HEK293 (cell line): ENCODE measurements at regions not wholly inside any gene's neighbourhood (a gene's known extent, or its start where the extent isn't known, plus 50 kb on each side); places are given as distances from the start of the nearest gene placed in this dataset.

ENCODE experiments used
- CTCF ChIA-PET: fragments of 350-600 bp; formaldehyde crosslinking; extraction: SDS; loops from one replicate; lab custom pipeline; 2021; ENCODE audit warnings: antibody characterized with exemption; lab: Yijun Ruan, JAX
- POLR2A ChIA-PET: fragments of 300-600 bp; formaldehyde crosslinking; extraction: SDS; loops from one replicate; lab custom pipeline; 2020; ENCODE audit warnings: antibody characterized with exemption, inconsistent platforms; lab: Yijun Ruan, JAX
- H3K27ac ChIP-seq: fragments of 200-500 bp; sonication (Bioruptor generic); 2 replicates; pipeline ENCODE4 v1.5.1; 2014; ENCODE audit warnings: low read depth, low read length, control low read depth, inconsistent platforms; ENCODE audit errors: extremely low read depth
- H3K36me3 ChIP-seq, 2 experiments: fragments of 200-500 bp in 1 of 2; sonication (Bioruptor generic) in 1 of 2; 1 replicate in 1 of 2; 2 replicates in 1 of 2; pipeline ENCODE4 v1.5.1; 2014 to 2017; ENCODE audit warnings: inconsistent platforms in 2 of 2, low read length in 2 of 2; ENCODE audit not compliant: control insufficient read depth in 2 of 2, insufficient read depth in 1 of 2
- H3K4me1 ChIP-seq: fragments of 200-500 bp; sonication (Bioruptor generic); 2 replicates; pipeline ENCODE4 v1.5.1; 2014; ENCODE audit warnings: mild to moderate bottlenecking, low read length, inconsistent platforms; ENCODE audit not compliant: control insufficient read depth, insufficient read depth
- H3K4me3 ChIP-seq: 2 replicates; pipeline ENCODE4 v1.5.1; 2011; ENCODE audit warnings: low read depth, mild to moderate bottlenecking, control low read depth, low read length, moderate library complexity
- H3K9me3 ChIP-seq: fragments of 200-500 bp; sonication (Bioruptor generic); 2 replicates; pipeline ENCODE4 v1.5.1; 2014; ENCODE audit warnings: low read depth, low read length, inconsistent platforms; ENCODE audit not compliant: control insufficient read depth, insufficient read depth
- BCL11B ChIP-seq: fragments of 450-650 bp; formaldehyde crosslinking; IDR thresholded peaks from 2 replicates; pipeline ENCODE4 v1.5.1; 2016; ENCODE audit warnings: low read depth, missing biosample characterization, missing genetic modification characterization
- EGR2 ChIP-seq: fragments of 450-650 bp; formaldehyde crosslinking; IDR thresholded peaks from 2 replicates; pipeline ENCODE4 v1.5.1; 2016; ENCODE audit warnings: low read depth, missing biosample characterization, missing genetic modification characterization
- GLI2 ChIP-seq: fragments of 450-650 bp; formaldehyde crosslinking; IDR thresholded peaks from 2 replicates; pipeline ENCODE4; 2017; ENCODE audit warnings: missing biosample characterization, missing genetic modification characterization, low read depth, borderline replicate concordance
- GLIS1 ChIP-seq: fragments of 450-650 bp; formaldehyde crosslinking; IDR thresholded peaks from 2 replicates; pipeline ENCODE4 v1.5.1; 2016; ENCODE audit warnings: missing biosample characterization, missing genetic modification characterization
- OSR2 ChIP-seq: fragments of 450-650 bp; formaldehyde crosslinking; IDR thresholded peaks from 2 replicates; pipeline ENCODE4 v1.5.1; 2016; ENCODE audit warnings: missing biosample characterization, missing genetic modification characterization
- PRDM1 ChIP-seq: fragments of 450-650 bp; formaldehyde crosslinking; IDR thresholded peaks from 2 replicates; pipeline ENCODE4; 2016; ENCODE audit warnings: missing biosample characterization, missing genetic modification characterization
- YY2 ChIP-seq: fragments of 450-650 bp; formaldehyde crosslinking; IDR thresholded peaks from 2 replicates; pipeline ENCODE4 v1.5.1; 2016; ENCODE audit warnings: missing biosample characterization, missing genetic modification characterization
- ZBTB8A ChIP-seq: fragments of 450-650 bp; formaldehyde crosslinking; IDR thresholded peaks from 2 replicates; pipeline ENCODE4 v1.5.1; 2016; ENCODE audit warnings: missing biosample characterization, missing genetic modification characterization
- ZNF114 ChIP-seq: fragments of 450-650 bp; formaldehyde crosslinking; IDR thresholded peaks from 2 replicates; pipeline ENCODE4 v1.5.0; 2017; ENCODE audit warnings: missing biosample characterization, missing genetic modification characterization
- ZNF155 ChIP-seq: fragments of 450-650 bp; formaldehyde crosslinking; IDR thresholded peaks from 2 replicates; pipeline ENCODE4 v1.5.1; 2016; ENCODE audit warnings: missing biosample characterization, missing genetic modification characterization
- ZNF223 ChIP-seq: fragments of 450-650 bp; formaldehyde crosslinking; IDR thresholded peaks from 2 replicates; pipeline ENCODE4 v1.5.1; 2016; ENCODE audit warnings: missing biosample characterization, missing genetic modification characterization
- ZNF24 ChIP-seq: fragments of 450-650 bp; formaldehyde crosslinking; IDR thresholded peaks from 2 replicates; pipeline ENCODE4 v1.5.1; 2016; ENCODE audit warnings: missing biosample characterization, missing genetic modification characterization
- ZNF830 ChIP-seq: fragments of 450-650 bp; IDR thresholded peaks from 2 replicates; pipeline ENCODE4 v1.5.0; 2018; ENCODE audit warnings: missing biosample characterization, missing genetic modification characterization, low read depth, mild to moderate bottlenecking, moderate library complexity
- TF ChIP-seq, protein P1 (sequence below): fragments of 450-650 bp; formaldehyde crosslinking; IDR thresholded peaks from 2 replicates; pipeline ENCODE4 v1.5.1; 2016; ENCODE audit warnings: missing biosample characterization, missing genetic modification characterization
- TF ChIP-seq, protein P2 (sequence below): fragments of 450-650 bp; formaldehyde crosslinking; IDR thresholded peaks from 2 replicates; pipeline ENCODE4 v1.5.1; 2016; ENCODE audit warnings: missing biosample characterization, missing genetic modification characterization
- TF ChIP-seq, protein P3 (sequence below): fragments of 450-650 bp; formaldehyde crosslinking; IDR thresholded peaks from 2 replicates; pipeline ENCODE4 v1.5.1; 2016; ENCODE audit warnings: missing biosample characterization, missing genetic modification characterization, borderline replicate concordance
- TF ChIP-seq, protein P4 (sequence below): fragments of 450-650 bp; formaldehyde crosslinking; IDR thresholded peaks from 2 replicates; pipeline ENCODE4 v1.5.1; 2016; ENCODE audit warnings: missing biosample characterization, missing genetic modification characterization
- TF ChIP-seq, protein P5 (sequence below): fragments of 450-650 bp; formaldehyde crosslinking; IDR thresholded peaks from 2 replicates; pipeline ENCODE4 v1.5.1; 2016; ENCODE audit warnings: missing biosample characterization, missing genetic modification characterization, borderline replicate concordance

DNA sequence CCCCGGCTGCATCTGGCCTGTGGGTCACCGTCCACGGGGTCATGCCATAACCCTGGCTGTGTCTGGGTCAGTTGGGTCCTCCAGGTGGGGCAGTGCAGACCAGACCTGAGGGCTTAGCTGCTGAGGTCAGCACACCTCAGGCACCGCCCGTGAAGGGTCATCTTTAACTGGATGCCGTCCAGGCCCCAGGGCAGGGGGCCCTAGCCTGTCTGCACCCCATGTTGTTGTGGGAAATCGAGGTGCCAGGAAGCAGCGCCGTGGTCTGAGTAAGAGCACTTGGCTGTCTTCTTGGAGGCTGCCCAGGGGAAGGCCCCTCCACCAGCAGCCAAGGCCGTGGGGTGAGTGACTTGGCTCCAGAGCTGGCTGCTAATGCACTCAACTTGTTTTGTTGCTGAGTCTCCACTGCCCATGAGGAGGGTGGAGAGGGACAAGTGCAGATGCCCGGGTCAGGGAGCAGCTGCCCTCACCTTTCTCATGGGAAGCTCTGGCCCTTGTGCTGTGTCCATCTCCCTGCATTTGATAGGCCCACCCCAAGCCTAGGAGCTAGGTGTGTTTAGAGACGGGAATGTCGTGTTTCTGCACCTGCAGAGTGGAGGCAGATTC, 317.2 kb downstream of the TMEM121 start:
- Histone ChIP-seq H3K36me3 (no peaks in the 10 kb centered on the region), H3K4me3 (no peak overlapping the region), H3K4me1 (no peaks in the 10 kb centered on the region), H3K9me3 (no peaks in the 10 kb centered on the region), H3K27ac (no peak overlapping the region)
- TF ChIP-seq PRDM1 (tag by site-specific recombination) (no peak), ZBTB8A (tag by site-specific recombination) (no peak), ZNF114 (tag by site-specific recombination) (no peak), OSR2 (no peak), ZNF24 (no peak), ZNF223 (tag by site-specific recombination) (no peak), EGR2 (tag by site-specific recombination) (no peak), YY2 (no peak), ZNF830 (tag by site-specific recombination) (no peak), BCL11B (tag by site-specific recombination) (no peak), GLIS1 (tag by site-specific recombination) (no peak), ZNF155 (tag by site-specific recombination) (no peak), GLI2 (tag by site-specific recombination) (no peak)
- TF ChIP-seq, protein P1, sequence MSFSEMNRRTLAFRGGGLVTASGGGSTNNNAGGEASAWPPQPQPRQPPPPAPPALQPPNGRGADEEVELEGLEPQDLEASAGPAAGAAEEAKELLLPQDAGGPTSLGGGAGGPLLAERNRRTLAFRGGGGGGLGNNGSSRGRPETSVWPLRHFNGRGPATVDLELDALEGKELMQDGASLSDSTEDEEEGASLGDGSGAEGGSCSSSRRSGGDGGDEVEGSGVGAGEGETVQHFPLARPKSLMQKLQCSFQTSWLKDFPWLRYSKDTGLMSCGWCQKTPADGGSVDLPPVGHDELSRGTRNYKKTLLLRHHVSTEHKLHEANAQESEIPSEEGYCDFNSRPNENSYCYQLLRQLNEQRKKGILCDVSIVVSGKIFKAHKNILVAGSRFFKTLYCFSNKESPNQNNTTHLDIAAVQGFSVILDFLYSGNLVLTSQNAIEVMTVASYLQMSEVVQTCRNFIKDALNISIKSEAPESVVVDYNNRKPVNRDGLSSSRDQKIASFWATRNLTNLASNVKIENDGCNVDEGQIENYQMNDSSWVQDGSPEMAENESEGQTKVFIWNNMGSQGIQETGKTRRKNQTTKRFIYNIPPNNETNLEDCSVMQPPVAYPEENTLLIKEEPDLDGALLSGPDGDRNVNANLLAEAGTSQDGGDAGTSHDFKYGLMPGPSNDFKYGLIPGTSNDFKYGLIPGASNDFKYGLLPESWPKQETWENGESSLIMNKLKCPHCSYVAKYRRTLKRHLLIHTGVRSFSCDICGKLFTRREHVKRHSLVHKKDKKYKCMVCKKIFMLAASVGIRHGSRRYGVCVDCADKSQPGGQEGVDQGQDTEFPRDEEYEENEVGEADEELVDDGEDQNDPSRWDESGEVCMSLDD (tag by site-specific recombination) = no peak
- TF ChIP-seq, protein P2, sequence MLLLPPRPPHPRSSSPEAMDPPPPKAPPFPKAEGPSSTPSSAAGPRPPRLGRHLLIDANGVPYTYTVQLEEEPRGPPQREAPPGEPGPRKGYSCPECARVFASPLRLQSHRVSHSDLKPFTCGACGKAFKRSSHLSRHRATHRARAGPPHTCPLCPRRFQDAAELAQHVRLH (tag by site-specific recombination) = no peak
- TF ChIP-seq, protein P3, sequence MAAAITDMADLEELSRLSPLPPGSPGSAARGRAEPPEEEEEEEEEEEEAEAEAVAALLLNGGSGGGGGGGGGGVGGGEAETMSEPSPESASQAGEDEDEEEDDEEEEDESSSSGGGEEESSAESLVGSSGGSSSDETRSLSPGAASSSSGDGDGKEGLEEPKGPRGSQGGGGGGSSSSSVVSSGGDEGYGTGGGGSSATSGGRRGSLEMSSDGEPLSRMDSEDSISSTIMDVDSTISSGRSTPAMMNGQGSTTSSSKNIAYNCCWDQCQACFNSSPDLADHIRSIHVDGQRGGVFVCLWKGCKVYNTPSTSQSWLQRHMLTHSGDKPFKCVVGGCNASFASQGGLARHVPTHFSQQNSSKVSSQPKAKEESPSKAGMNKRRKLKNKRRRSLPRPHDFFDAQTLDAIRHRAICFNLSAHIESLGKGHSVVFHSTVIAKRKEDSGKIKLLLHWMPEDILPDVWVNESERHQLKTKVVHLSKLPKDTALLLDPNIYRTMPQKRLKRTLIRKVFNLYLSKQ (tag by site-specific recombination) = no peak
- TF ChIP-seq, protein P4, sequence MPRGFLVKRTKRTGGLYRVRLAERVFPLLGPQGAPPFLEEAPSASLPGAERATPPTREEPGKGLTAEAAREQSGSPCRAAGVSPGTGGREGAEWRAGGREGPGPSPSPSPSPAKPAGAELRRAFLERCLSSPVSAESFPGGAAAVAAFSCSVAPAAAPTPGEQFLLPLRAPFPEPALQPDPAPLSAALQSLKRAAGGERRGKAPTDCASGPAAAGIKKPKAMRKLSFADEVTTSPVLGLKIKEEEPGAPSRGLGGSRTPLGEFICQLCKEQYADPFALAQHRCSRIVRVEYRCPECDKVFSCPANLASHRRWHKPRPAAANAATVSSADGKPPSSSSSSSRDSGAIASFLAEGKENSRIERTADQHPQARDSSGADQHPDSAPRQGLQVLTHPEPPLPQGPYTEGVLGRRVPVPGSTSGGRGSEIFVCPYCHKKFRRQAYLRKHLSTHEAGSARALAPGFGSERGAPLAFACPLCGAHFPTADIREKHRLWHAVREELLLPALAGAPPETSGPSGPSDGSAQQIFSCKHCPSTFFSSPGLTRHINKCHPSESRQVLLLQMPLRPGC (tag by site-specific recombination) = no peak
- TF ChIP-seq, protein P5, sequence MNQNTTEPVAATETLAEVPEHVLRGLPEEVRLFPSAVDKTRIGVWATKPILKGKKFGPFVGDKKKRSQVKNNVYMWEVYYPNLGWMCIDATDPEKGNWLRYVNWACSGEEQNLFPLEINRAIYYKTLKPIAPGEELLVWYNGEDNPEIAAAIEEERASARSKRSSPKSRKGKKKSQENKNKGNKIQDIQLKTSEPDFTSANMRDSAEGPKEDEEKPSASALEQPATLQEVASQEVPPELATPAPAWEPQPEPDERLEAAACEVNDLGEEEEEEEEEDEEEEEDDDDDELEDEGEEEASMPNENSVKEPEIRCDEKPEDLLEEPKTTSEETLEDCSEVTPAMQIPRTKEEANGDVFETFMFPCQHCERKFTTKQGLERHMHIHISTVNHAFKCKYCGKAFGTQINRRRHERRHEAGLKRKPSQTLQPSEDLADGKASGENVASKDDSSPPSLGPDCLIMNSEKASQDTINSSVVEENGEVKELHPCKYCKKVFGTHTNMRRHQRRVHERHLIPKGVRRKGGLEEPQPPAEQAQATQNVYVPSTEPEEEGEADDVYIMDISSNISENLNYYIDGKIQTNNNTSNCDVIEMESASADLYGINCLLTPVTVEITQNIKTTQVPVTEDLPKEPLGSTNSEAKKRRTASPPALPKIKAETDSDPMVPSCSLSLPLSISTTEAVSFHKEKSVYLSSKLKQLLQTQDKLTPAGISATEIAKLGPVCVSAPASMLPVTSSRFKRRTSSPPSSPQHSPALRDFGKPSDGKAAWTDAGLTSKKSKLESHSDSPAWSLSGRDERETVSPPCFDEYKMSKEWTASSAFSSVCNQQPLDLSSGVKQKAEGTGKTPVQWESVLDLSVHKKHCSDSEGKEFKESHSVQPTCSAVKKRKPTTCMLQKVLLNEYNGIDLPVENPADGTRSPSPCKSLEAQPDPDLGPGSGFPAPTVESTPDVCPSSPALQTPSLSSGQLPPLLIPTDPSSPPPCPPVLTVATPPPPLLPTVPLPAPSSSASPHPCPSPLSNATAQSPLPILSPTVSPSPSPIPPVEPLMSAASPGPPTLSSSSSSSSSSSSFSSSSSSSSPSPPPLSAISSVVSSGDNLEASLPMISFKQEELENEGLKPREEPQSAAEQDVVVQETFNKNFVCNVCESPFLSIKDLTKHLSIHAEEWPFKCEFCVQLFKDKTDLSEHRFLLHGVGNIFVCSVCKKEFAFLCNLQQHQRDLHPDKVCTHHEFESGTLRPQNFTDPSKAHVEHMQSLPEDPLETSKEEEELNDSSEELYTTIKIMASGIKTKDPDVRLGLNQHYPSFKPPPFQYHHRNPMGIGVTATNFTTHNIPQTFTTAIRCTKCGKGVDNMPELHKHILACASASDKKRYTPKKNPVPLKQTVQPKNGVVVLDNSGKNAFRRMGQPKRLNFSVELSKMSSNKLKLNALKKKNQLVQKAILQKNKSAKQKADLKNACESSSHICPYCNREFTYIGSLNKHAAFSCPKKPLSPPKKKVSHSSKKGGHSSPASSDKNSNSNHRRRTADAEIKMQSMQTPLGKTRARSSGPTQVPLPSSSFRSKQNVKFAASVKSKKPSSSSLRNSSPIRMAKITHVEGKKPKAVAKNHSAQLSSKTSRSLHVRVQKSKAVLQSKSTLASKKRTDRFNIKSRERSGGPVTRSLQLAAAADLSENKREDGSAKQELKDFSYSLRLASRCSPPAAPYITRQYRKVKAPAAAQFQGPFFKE (tag by site-specific recombination) = no peak
- ChIA-PET POLR2A (no interaction called here), CTCF (interaction anchor here (0.6 kb wide), 1 partner anchor 273 kb away, joined by 3 read pairs; no protein-coding TSS in a partner anchor)
